Esophagus muscularis mucosa (tissue), 4 donors: ENCODE measurements at regions not wholly inside any gene's neighbourhood (a gene's known extent, or its start where the extent isn't known, plus 50 kb on each side); places are given as distances from the start of the nearest gene placed in this dataset.
"Not testable (repeated sequence)": the region's sequence is repeated elsewhere in the genome, so short reads cannot be mapped to it uniquely, and the experiment has no call there.

Source experiments
- DNase-seq: peaks from one replicate; pipeline ENCODE4 v3.0.0-alpha.2; 2017; ENCODE audit errors: extremely low spot score
- H3K27ac ChIP-seq, 4 donors: fragments of 200-600 bp; sonication (generic); replicated peaks in 1 of 4; 1 replicate in 3 of 4; 2 replicates in 1 of 4; pipeline ENCODE4 v1.5.1; 2016 to 2019; ENCODE audit warnings: mild to moderate bottlenecking in 1 of 4
- H3K27me3 ChIP-seq, 4 donors: fragments of 200-600 bp; sonication (generic); one replicate each; pipeline versions ENCODE4 v1.5.1 to v1.6.0; 2016 to 2019
- H3K36me3 ChIP-seq, 4 donors: fragments of 200-600 bp; sonication (generic); one replicate each; pipeline ENCODE4 v1.5.1; 2016 to 2019
- H3K4me1 ChIP-seq, 4 donors: fragments of 200-600 bp; sonication (generic); one replicate each; pipeline ENCODE4 v1.5.1; 2016 to 2019
- H3K4me3 ChIP-seq, 4 donors: fragments of 200-600 bp; sonication (generic); 1 replicate in 2 of 4; 2 replicates in 2 of 4; pipeline ENCODE4 v1.5.1; 2016 to 2019; ENCODE audit warnings: mild to moderate bottlenecking in 4 of 4, moderate library complexity in 1 of 4
- H3K9me3 ChIP-seq, 4 donors: fragments of 200-600 bp; sonication (generic); 1 replicate in 3 of 4; 2 replicates in 1 of 4; pipeline ENCODE4 v1.5.1; 2016 to 2019
- CTCF ChIP-seq, 3 experiments: fragments of 200-600 bp in 2 of 3; fragments of 450-650 bp in 1 of 3; sonication (generic) in 2 of 3; IDR thresholded peaks; one replicate each; pipeline ENCODE4 v1.5.1; 2017 to 2019; ENCODE audit warnings: antibody characterized with exemption in 3 of 3, mild to moderate bottlenecking in 2 of 3, moderate library complexity in 1 of 3
- EP300 ChIP-seq: sonication (generic); formaldehyde crosslinking; IDR thresholded peaks from one replicate; pipeline ENCODE4 v1.6.1; 2017; ENCODE audit warnings: antibody characterized with exemption
- POLR2A ChIP-seq: fragments of 450-650 bp; IDR thresholded peaks from one replicate; pipeline ENCODE4 v1.6.1; 2017; ENCODE audit warnings: antibody characterized with exemption, moderate library complexity, mild to moderate bottlenecking, low read depth
- POLR2AphosphoS5 ChIP-seq, 2 donors: sonication (generic); formaldehyde crosslinking; IDR thresholded peaks; one replicate each; pipeline ENCODE4 v1.6.1; 2017; ENCODE audit warnings: antibody characterized with exemption in 2 of 2
- WGBS: methylation state at CpG from one replicate; pipeline ENCODE4 v1.1.5; 2018; 5-methylcytosine and 5-hydroxymethylcytosine counted together
- intact Hi-C: fragments of 100-400 bp; cut with DNase I; formaldehyde crosslinking; loops from one replicate; pipeline ENCODE4 v1.15.1; 2023

- Histone ChIP-seq H3K4me3 (no peak overlapping the region), H3K9me3 (no peaks in the 10 kb centered on the region), H3K27ac (no peak overlapping the region), H3K27me3 (no peaks in the 10 kb centered on the region), H3K36me3 (no peaks in the 10 kb centered on the region), H3K4me1 (no peaks in the 10 kb centered on the region)
- no peak for TF ChIP-seq EP300
- TF ChIP-seq CTCF (IDR thresholded peaks at IDR 0.05) = no peak
- TF ChIP-seq POLR2AphosphoS5 (IDR thresholded peaks at IDR 0.05) = no peak
- no peak for TF ChIP-seq POLR2A
- WGBS = 97% methylated on average over 2 of the region's 2 CpGs
- DNase-seq = no peak
- intact Hi-C loops = no loop called here
These were observed 77.0 kb upstream of the PDE1A start for GRCh38 chr2:182503886-182504285.

- Histone ChIP-seq H3K4me3 (no peak overlapping the region), H3K36me3 (no peaks in the 10 kb centered on the region), H3K9me3 (no peaks in the 10 kb centered on the region), H3K27me3 (no peaks in the 10 kb centered on the region), H3K27ac (no peak overlapping the region), H3K4me1 (no peaks in the 10 kb centered on the region)
- no peak for TF ChIP-seq POLR2AphosphoS5 (IDR thresholded peaks at IDR 0.05)
- no peak for TF ChIP-seq EP300
- TF ChIP-seq POLR2A = no peak
- no peak for TF ChIP-seq CTCF (IDR thresholded peaks at IDR 0.05)
- DNase-seq = no peak
- intact Hi-C loops = no loop called here
- 72% methylated on average over 2 of the region's 2 CpGs for whole genome bisulfite sequencing
These were observed 78.1 kb upstream of the PDE1A start for GRCh38 chr2:182504903-182505302.

GRCh38 chr2:182506606-182507005, 79.8 kb upstream of the PDE1A start:
- DNase-seq = no peak
- Histone ChIP-seq H3K9me3 (no peaks in the 10 kb centered on the region), H3K36me3 (no peaks in the 10 kb centered on the region), H3K27ac (no peak overlapping the region), H3K4me3 (no peak overlapping the region), H3K4me1 (no peaks in the 10 kb centered on the region), H3K27me3 (no peaks in the 10 kb centered on the region)
- intact Hi-C loops = no loop called here
- no peak for TF ChIP-seq POLR2AphosphoS5 (IDR thresholded peaks at IDR 0.05)
- no peak for TF ChIP-seq CTCF (IDR thresholded peaks at IDR 0.05)
- TF ChIP-seq EP300 = no peak
- TF ChIP-seq POLR2A = no peak

GRCh38 chr2:182508583-182508982, 81.7 kb upstream of the PDE1A start:
- H3K27me3 ChIP-seq, intact Hi-C loops, DNase-seq, H3K9me3 ChIP-seq, H3K27ac ChIP-seq, H3K4me1 ChIP-seq, H3K36me3 ChIP-seq, H3K4me3 ChIP-seq: not testable (repeated sequence)
- 73% methylated on average over 3 of the region's 4 CpGs for WGBS

GRCh38 chr2:182509216-182509615, 82.4 kb upstream of the PDE1A start:
- H3K27ac ChIP-seq = no peak overlapping the region
- H3K9me3 ChIP-seq = peaks cover 0 to 8% (median 0%) of the 10 kb centered on the region in 4 donors
- no peak for TF ChIP-seq CTCF (IDR thresholded peaks at IDR 0.05)
- no peak for TF ChIP-seq EP300
- no peak for TF ChIP-seq POLR2AphosphoS5 (IDR thresholded peaks at IDR 0.05)
- TF ChIP-seq POLR2A = no peak
- H3K4me3 ChIP-seq = no peak overlapping the region
- intact Hi-C loops = no loop called here
- H3K36me3 ChIP-seq = no peaks in the 10 kb centered on the region
- DNase-seq = no peak
- H3K4me1 ChIP-seq = no peaks in the 10 kb centered on the region
- WGBS = 95% methylated on average over 3 of the region's 3 CpGs
- H3K27me3 ChIP-seq = no peaks in the 10 kb centered on the region
